HG03565 (cell line): ENCODE measurements at regions not wholly inside any gene's neighbourhood (a gene's known extent, or its start where the extent isn't known, plus 50 kb on each side); places are given as distances from the start of the nearest gene placed in this dataset.
"Not testable (repeated sequence)": the region's sequence is repeated elsewhere in the genome, so short reads cannot be mapped to it uniquely, and the experiment has no call there.

ENCODE experiments used
- ATAC-seq: cut with Tn5 transposase; IDR thresholded peaks from one replicate; pipeline ENCODE4 v1.9.1; 2021; ENCODE audit warnings: mild to moderate bottlenecking, moderate library complexity; ENCODE audit not compliant: unreplicated experiment

- ATAC-seq: no peak
Measured at GRCh38 chr21:28877318-28877884, 115.3 kb downstream of the LTN1 start.

- no peak for ATAC-seq
Measured at GRCh38 chr21:28875078-28875477, 117.6 kb downstream of the LTN1 start.

- no peak for ATAC-seq
Measured at GRCh38 chr21:28872218-28872617, 120.5 kb downstream of the LTN1 start.

GRCh38 chr21:28871388-28872010 lies 121.2 kb downstream of the LTN1 start:
- ATAC-seq: no peak

- no peak for ATAC-seq
Measured at GRCh38 chr21:28867401-28867800, 125.3 kb downstream of the LTN1 start.

- ATAC-seq: no peak
Measured at GRCh38 chr21:28865488-28866186, 127.0 kb downstream of the LTN1 start.

- ATAC-seq: no peak
Measured at GRCh38 chr21:28858424-28858823, 134.3 kb downstream of the LTN1 start.

- ATAC-seq: no peak
Measured at GRCh38 chr21:28857752-28858151, 134.9 kb downstream of the LTN1 start.

- no peak for ATAC-seq
Measured at GRCh38 chr21:28856588-28857250, 136.0 kb downstream of the LTN1 start.

- no peak for ATAC-seq
Measured at GRCh38 chr21:28852706-28853105, 140.0 kb downstream of the LTN1 start.

- ATAC-seq: no peak
Measured at GRCh38 chr21:28851645-28852044, 141.0 kb downstream of the LTN1 start.

- ATAC-seq: not testable (repeated sequence)
Measured at GRCh38 chr21:28839237-28839636, 153.4 kb downstream of the LTN1 start.

- not testable (repeated sequence) for ATAC-seq
Measured at GRCh38 chr21:28837426-28837825, 155.3 kb downstream of the LTN1 start.

- not testable (repeated sequence) for ATAC-seq
Measured at GRCh38 chr21:28836588-28836987, 156.1 kb downstream of the LTN1 start.

- ATAC-seq: no peak
Measured at GRCh38 chr21:28834335-28835238, 158.1 kb downstream of the LTN1 start.

GRCh38 chr21:28833609-28834008 lies 159.1 kb downstream of the LTN1 start:
- no peak for ATAC-seq

GRCh38 chr21:28833182-28833581 lies 159.5 kb downstream of the LTN1 start:
- ATAC-seq: no peak

GRCh38 chr21:28832715-28833061 lies 160.0 kb downstream of the LTN1 start:
- ATAC-seq: no peak

- peak; percentile 65 for ATAC-seq
Measured at GRCh38 chr21:28832013-28832714, 160.5 kb downstream of the LTN1 start.

- no peak for ATAC-seq
Measured at GRCh38 chr21:28828981-28829380, 163.7 kb downstream of the LTN1 start.
